ENCODE measurements at regions not wholly inside any gene's neighbourhood (a gene's known extent, or its start where the extent isn't known, plus 50 kb on each side); places are given as distances from the start of the nearest gene placed in this dataset.

DNA sequence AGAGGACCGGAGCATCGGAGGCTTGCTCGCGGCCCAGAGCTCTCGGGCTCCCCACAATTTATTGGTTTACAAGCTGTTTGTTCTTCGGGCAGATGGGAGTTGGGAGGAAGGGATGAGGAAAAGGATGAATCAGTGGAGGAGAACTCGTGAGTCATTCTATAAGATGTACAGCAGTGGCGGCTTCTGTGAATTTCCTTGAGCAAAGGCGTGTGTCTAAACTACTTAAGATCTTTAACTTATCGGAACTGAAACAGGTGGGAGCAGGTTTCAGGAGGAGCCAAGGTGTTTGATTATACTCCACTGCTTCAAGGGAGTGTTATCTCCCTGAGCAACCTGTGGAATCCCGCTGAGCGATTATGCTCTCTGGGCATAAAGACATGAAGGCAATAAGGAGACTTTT is 50.5 kb upstream of the IBTK start:
- no peak overlapping the region for H3K4me3 ChIP-seq (ENCODE audit: low read depth, low read length)
- TF ChIP-seq, protein P1, sequence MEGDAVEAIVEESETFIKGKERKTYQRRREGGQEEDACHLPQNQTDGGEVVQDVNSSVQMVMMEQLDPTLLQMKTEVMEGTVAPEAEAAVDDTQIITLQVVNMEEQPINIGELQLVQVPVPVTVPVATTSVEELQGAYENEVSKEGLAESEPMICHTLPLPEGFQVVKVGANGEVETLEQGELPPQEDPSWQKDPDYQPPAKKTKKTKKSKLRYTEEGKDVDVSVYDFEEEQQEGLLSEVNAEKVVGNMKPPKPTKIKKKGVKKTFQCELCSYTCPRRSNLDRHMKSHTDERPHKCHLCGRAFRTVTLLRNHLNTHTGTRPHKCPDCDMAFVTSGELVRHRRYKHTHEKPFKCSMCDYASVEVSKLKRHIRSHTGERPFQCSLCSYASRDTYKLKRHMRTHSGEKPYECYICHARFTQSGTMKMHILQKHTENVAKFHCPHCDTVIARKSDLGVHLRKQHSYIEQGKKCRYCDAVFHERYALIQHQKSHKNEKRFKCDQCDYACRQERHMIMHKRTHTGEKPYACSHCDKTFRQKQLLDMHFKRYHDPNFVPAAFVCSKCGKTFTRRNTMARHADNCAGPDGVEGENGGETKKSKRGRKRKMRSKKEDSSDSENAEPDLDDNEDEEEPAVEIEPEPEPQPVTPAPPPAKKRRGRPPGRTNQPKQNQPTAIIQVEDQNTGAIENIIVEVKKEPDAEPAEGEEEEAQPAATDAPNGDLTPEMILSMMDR (conservative IDR thresholded peaks at IDR 0.05; ENCODE audit: low read depth, low read length), result no peak
- peak; percentile 4 for DNase-seq (ENCODE audit: low read depth)
